OCI-LY1 (cell line): ENCODE measurements at regions not wholly inside any gene's neighbourhood (a gene's known extent, or its start where the extent isn't known, plus 50 kb on each side); places are given as distances from the start of the nearest gene placed in this dataset.

Source experiments
- H2AFZ ChIP-seq: fragments of 200-600 bp; sonication (generic), shearing (Covaris generic); 2 replicates; pipeline ENCODE4 v1.6.0; 2014; ENCODE audit warnings: antibody characterized with exemption, mild to moderate bottlenecking, low read length
- H3F3A ChIP-seq: fragments of 200-600 bp; sonication (generic), shearing (Covaris generic); 2 replicates; pipeline ENCODE4 v1.6.0; 2014; ENCODE audit warnings: mild to moderate bottlenecking, antibody characterized with exemption, low read length, moderate library complexity; ENCODE audit not compliant: insufficient read depth
- H3K27ac ChIP-seq: fragments of 200-600 bp; sonication (generic); 2 replicates; pipeline ENCODE4 v1.5.1; 2014; ENCODE audit warnings: low read length, mixed run types, mild to moderate bottlenecking, low read depth; ENCODE audit not compliant: poor library complexity, severe bottlenecking
- H3K27me3 ChIP-seq: fragments of 200-600 bp; sonication (generic); 2 replicates; pipeline ENCODE4 v1.6.0; 2014; ENCODE audit warnings: antibody characterized with exemption, mild to moderate bottlenecking, low read length, moderate library complexity; ENCODE audit not compliant: insufficient read depth
- H3K36me3 ChIP-seq: fragments of 200-600 bp; sonication (generic); 2 replicates; pipeline ENCODE4 v1.6.1; 2014; ENCODE audit warnings: mild to moderate bottlenecking, antibody characterized with exemption, low read length, moderate library complexity, mixed read lengths; ENCODE audit not compliant: insufficient read depth
- H3K4me1 ChIP-seq: fragments of 200-600 bp; sonication (generic); 2 replicates; pipeline ENCODE4 v1.5.1; 2014; ENCODE audit warnings: mild to moderate bottlenecking, low read length, moderate library complexity; ENCODE audit not compliant: insufficient read depth, severe bottlenecking
- H3K4me2 ChIP-seq: fragments of 200-600 bp; sonication (generic), shearing (Covaris generic); 2 replicates; pipeline ENCODE4 v1.6.1; 2014; ENCODE audit warnings: low read length
- H3K4me3 ChIP-seq: fragments of 200-600 bp; sonication (generic); 2 replicates; pipeline ENCODE4 v1.5.1; 2014; ENCODE audit warnings: low read length, low read depth, mild to moderate bottlenecking, mixed read lengths; ENCODE audit not compliant: poor library complexity, severe bottlenecking
- H3K79me2 ChIP-seq: fragments of 200-600 bp; shearing (Covaris generic); 2 replicates; pipeline ENCODE4 v1.6.1; 2016; ENCODE audit warnings: mixed run types, low read length, mixed read lengths; ENCODE audit not compliant: insufficient read depth
- H3K9ac ChIP-seq: fragments of 200-600 bp; sonication (generic), shearing (Covaris generic); 2 replicates; pipeline ENCODE4 v1.6.1; 2014; ENCODE audit warnings: mild to moderate bottlenecking, low read length, mixed read lengths
- H3K9me2 ChIP-seq: fragments of 200-600 bp; sonication (generic), shearing (Covaris generic); 2 replicates; pipeline ENCODE4 v1.6.1; 2014; ENCODE audit warnings: low read depth, mild to moderate bottlenecking, low read length, mixed read lengths
- H3K9me3 ChIP-seq: fragments of 200-600 bp; shearing (Covaris generic); 2 replicates; pipeline ENCODE4 v1.6.1; 2014; ENCODE audit warnings: low read length, mixed read lengths
- H4K20me1 ChIP-seq: fragments of 200-600 bp; sonication (generic), shearing (Covaris generic); 2 replicates; pipeline ENCODE4 v1.6.0; 2016; ENCODE audit warnings: mild to moderate bottlenecking, low read length; ENCODE audit not compliant: insufficient read depth
- EZH2 ChIP-seq: fragments of 200-600 bp; sonication (generic), shearing (Covaris generic); IDR thresholded peaks from 2 replicates; pipeline ENCODE4 v1.8.0; 2017; ENCODE audit warnings: borderline replicate concordance, mixed run types, mild to moderate bottlenecking, antibody characterized with exemption, low read length, moderate library complexity, mixed read lengths
- TF ChIP-seq, protein P1 (sequence below): fragments of 200-600 bp; sonication (generic), shearing (Covaris generic); IDR thresholded peaks from 2 replicates; pipeline ENCODE4 v1.5.1; 2017; ENCODE audit warnings: mild to moderate bottlenecking, antibody characterized with exemption, low read length, moderate library complexity, mixed read lengths

DNA sequence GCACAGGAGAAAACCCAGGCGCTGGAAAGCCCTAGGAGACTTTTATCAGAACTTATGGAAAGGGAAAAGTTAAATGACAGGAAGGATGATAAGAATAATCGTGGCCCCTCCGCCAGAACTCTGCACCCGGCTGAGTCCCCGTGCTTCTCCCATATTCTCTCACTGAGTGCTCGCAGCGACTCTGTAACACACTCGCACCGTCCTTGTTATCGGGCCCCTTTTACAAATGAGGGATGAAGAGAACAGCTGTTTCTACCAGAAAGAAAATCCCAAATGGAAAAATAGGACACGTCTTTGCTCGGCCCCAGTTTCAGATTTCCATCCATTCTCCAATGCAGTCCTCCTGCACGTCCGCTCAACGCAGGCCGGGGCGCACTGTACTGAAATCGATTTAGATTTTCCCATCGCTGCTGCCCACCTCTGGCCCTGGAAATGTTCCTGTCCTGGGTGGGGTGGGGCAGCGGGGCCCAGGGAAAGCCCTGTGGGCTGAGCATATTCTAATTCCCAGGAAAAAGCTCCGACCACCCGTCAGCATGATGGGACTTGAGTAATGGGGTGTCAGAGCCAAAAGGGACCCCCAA lies 66.4 kb downstream of the KCNF1 start:
- no peak overlapping the region for H2AFZ ChIP-seq
- no peaks in the 10 kb centered on the region for H3F3A ChIP-seq
- H3K4me2 ChIP-seq = no peak overlapping the region

DNA sequence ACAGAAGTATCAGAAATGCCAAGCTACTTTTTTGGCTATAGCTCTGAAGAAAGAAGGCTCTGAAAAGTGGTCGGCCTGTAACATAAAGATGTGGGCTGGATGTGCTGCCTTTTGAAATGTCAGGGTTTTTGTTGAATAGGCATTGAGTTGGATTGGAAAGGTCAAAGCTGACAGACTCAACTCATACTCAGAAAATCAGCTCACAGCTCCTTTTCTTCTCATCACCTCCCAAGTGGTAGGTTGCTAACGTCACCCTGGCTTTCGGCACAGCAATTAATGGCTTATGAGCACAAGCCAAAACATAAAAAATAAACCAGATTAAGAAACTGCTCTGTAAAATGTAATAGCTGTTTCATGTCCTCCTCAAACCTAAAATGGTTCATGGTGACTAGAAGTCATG lies 68.3 kb downstream of the KCNF1 start:
- Histone ChIP-seq H3K9ac (no peak overlapping the region), H2AFZ (no peak overlapping the region), H3K27ac (no peak overlapping the region), H3K27me3 (no peaks in the 10 kb centered on the region), H3K4me3 (no peak overlapping the region), H3K4me2 (no peak overlapping the region), H3K4me1 (no peaks in the 10 kb centered on the region), H3K9me3 (no peaks in the 10 kb centered on the region), H3K79me2 (no peaks in the 10 kb centered on the region), H3K36me3 (no peaks in the 10 kb centered on the region), H4K20me1 (no peaks in the 10 kb centered on the region), H3F3A (no peaks in the 10 kb centered on the region), H3K9me2 (no peaks in the 10 kb centered on the region)
- TF ChIP-seq, protein P1, sequence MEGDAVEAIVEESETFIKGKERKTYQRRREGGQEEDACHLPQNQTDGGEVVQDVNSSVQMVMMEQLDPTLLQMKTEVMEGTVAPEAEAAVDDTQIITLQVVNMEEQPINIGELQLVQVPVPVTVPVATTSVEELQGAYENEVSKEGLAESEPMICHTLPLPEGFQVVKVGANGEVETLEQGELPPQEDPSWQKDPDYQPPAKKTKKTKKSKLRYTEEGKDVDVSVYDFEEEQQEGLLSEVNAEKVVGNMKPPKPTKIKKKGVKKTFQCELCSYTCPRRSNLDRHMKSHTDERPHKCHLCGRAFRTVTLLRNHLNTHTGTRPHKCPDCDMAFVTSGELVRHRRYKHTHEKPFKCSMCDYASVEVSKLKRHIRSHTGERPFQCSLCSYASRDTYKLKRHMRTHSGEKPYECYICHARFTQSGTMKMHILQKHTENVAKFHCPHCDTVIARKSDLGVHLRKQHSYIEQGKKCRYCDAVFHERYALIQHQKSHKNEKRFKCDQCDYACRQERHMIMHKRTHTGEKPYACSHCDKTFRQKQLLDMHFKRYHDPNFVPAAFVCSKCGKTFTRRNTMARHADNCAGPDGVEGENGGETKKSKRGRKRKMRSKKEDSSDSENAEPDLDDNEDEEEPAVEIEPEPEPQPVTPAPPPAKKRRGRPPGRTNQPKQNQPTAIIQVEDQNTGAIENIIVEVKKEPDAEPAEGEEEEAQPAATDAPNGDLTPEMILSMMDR = no peak
- TF ChIP-seq EZH2 = no peak

More for the DNA sequence above, 66.4 kb downstream of the KCNF1 start:
- Histone ChIP-seq H3K9ac (no peak overlapping the region), H3K79me2 (no peaks in the 10 kb centered on the region), H3K4me3 (no peak overlapping the region), H3K9me2 (no peaks in the 10 kb centered on the region), H3K4me1 (no peaks in the 10 kb centered on the region), H3K27me3 (no peaks in the 10 kb centered on the region), H3K36me3 (no peaks in the 10 kb centered on the region), H3K9me3 (no peaks in the 10 kb centered on the region), H3K27ac (no peak overlapping the region), H4K20me1 (no peaks in the 10 kb centered on the region)
- TF ChIP-seq EZH2 = no peak
- TF ChIP-seq, protein P1 = no peak

DNA sequence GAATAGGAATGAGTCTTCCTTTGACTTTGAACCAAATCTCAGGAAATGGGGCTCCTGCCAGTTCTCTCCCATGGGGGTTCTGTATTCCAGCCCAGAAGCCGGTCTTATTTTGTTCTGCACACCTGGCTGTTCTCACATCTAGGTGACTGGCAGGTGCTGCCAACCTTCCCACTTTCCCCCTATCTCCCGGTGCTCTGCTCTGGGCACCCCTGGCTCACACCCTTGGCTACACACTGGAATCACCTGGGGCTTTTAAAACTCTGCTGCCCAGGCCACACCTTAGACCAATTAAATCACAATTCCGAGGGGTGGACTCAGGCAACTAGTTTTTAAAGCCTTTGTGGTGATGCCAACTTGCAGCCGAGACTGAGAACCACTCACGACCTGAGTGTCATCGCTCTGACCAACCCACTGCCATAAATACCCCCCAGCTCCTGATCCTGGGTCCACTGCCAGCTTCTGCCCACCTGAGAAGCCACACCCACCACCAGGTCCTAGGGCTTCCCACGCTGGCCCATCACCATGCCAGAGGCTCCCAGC lies 69.2 kb downstream of the KCNF1 start:
- Histone ChIP-seq H2AFZ (no peak overlapping the region), H3K79me2 (no peaks in the 10 kb centered on the region), H3K36me3 (no peaks in the 10 kb centered on the region), H3F3A (no peaks in the 10 kb centered on the region), H3K4me2 (no peak overlapping the region), H3K9me2 (no peaks in the 10 kb centered on the region), H3K4me1 (no peaks in the 10 kb centered on the region), H3K27me3 (no peaks in the 10 kb centered on the region), H3K9ac (no peak overlapping the region), H3K27ac (no peak overlapping the region), H4K20me1 (no peaks in the 10 kb centered on the region), H3K4me3 (no peak overlapping the region), H3K9me3 (no peaks in the 10 kb centered on the region)
- TF ChIP-seq, protein P1 = no peak
